GM13976 (cell line): ENCODE measurements at regions not wholly inside any gene's neighbourhood (a gene's known extent, or its start where the extent isn't known, plus 50 kb on each side); places are given as distances from the start of the nearest gene placed in this dataset.

ENCODE experiments used
- DNase-seq: peaks from one replicate; pipeline ENCODE4 v3.0.0; 2012; ENCODE audit warnings: low spot score
- CTCF ChIP-seq: IDR thresholded peaks from 2 replicates; pipeline ENCODE4 v1.5.1; 2012; ENCODE audit warnings: borderline replicate concordance, mild to moderate bottlenecking; ENCODE audit not compliant: insufficient read depth; ENCODE audit errors: extremely low read depth, missing control alignments, control extremely low read depth
- in situ Hi-C: fragments of 300-500 bp; cut with MboI; formaldehyde crosslinking; loops from one replicate; pipeline ENCODE4 v1.12.0; 2022; ENCODE audit warnings: low sequenced_read_pairs, mixed read lengths, inconsistent platforms; ENCODE audit not compliant: unreplicated experiment

DNA sequence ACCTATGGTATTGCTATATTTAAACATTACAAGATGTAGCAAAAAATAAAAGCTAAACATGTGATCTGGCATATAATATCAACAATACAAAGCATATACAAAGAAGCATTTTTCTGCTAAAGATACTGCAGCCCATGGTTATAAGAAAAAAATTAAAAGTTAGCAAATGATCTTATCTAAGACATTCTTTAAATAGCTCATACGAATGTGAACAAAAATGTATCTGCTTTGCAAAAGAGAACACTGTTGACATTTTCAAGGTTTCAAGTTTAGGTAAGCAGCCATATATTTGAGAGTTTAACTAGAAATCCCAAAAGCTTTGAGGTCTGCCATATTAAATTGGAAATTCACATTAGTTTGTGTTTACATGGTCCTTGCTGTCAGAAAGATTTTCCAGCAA, 301.0 kb upstream of the SLC39A10 start:
- no peak for DNase-seq
- TF ChIP-seq CTCF: no peak
- in situ Hi-C loops: no loop called here

DNA sequence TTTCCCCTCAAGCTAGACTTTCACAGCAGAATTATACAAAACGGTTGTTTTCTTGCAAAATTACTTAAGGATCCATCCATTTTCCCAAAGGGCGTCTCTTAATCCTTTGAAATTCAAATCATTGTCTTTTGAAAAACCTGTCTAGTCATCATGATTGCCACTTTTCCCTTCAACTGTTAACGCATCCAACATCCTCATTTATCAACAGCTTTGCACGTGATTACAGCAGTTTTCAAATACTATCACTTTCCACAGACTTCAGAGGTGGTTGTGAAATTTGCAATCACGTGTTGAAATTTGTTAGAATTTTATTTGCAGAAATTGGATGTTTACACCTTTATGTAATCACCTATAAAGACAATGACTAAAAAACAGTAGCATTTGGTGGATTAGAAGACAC, 304.4 kb upstream of the SLC39A10 start:
- DNase-seq: no peak
- in situ Hi-C loops: no loop called here

DNA sequence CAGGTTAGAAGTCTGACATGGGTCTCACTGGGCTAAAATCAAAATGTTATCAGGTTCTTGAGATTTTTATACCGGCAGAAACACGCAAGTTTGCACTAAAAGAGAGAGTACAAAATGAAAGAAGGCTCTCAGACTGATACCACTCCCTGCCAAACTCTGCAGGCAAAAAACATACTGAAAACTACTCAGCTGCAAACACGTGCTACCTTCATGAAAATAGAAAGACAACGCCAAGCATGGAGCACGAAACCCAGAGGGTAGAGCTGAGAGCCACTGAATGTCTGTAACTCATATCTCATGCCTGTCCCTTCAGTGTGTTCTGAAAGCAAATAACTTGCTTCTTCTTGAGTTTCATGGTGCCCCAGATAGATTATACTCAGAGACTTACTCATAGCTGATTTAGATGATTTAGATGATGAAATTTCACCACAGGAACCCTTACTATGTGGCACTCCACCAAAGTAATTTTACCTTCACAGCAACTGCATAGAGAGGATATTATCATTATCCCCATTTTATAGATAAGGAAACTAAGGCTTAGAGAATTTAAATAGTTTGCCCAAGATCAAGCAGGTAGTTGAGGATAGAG, 313.0 kb upstream of the SLC39A10 start:
- no peak for DNase-seq
- no peak for TF ChIP-seq CTCF
- in situ Hi-C loops: no loop called here

More for the DNA sequence above, 304.4 kb upstream of the SLC39A10 start:
- no peak for TF ChIP-seq CTCF

DNA sequence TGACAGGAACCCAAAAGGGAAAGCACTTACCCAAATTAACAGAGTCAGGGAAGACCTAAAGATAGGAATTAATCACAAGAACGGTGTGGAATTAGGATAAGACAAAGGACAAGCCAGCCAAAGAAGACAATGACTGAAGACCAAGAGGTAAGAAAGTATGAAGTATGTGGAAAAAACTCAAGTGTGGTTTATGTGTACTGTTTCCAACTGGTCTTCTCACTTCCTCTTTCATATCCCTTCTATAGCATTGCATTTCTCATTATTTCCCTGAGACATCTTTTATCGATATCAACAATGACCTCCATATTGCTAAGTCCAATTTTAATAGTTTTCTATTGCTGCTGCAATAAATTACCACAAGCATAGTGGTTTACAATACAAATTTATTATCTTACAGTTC, 313.5 kb upstream of the SLC39A10 start:
- peak; percentile 19 for DNase-seq
- TF ChIP-seq CTCF: no peak
- in situ Hi-C loops: no loop called here

- DNase-seq: no peak
- no peak for TF ChIP-seq CTCF
- in situ Hi-C loops: no loop called here
Observed at GRCh38 chr2:195342061-195342460, 315.0 kb upstream of the SLC39A10 start.

GRCh38 chr2:195338856-195339255, 318.2 kb upstream of the SLC39A10 start:
- TF ChIP-seq CTCF: no peak
- in situ Hi-C loops: loop anchor here (10.0 kb wide), 1 partner anchor 316 kb away; the partner anchor contains the start of gene SLC39A10
- DNase-seq: no peak
